ENCODE measurements at regions not wholly inside any gene's neighbourhood (a gene's known extent, or its start where the extent isn't known, plus 50 kb on each side); places are given as distances from the start of the nearest gene placed in this dataset.
"Not testable (repeated sequence)": the region's sequence is repeated elsewhere in the genome, so short reads cannot be mapped to it uniquely, and the experiment has no call there.

DNA sequence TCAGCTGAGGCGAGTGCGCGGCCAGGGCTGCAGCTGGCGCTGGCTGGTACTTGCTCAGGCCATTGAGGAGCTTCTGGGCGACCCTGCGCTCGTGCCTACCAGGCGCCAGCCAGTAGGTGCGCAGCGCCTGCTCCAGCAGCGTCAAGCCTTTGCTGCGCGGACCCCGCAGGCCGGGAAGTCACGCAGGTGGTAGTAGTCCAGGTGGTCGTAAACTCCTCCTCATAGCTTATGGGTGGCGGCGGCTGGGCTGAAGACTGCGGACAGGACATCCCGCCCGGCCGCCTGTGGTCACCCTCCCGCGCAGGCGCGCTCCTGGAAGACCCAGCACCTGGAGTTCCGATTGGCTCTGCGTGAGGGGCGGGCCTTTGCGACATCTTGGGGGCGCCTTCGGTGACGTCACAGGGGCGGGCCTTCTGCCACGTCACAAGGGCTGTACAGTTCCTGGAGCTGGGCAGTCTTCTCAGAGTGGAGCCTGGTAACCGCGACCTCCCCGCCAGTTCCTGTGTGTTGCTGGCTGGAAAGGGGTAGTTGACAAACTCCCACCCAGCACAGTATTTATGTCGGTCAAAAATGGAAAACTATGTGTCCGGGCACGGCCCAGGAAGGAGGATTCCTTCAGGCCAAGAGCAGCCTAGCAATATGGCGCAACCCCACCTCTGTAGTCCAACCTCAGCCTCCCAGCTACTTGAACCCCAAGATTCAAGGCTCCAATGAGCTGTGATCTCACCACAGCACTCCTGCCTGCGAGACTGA, 102.2 kb upstream of the VKORC1L1 start:
- CTCF ChIA-PET (ENCODE audit: low intra/inter-chr PET ratio); H3K27me3 ChIP-seq (ENCODE audit: control insufficient read depth in 2 of 2, insufficient read depth in 2 of 2, low read length in 2 of 2); H4K20me1 ChIP-seq (replicated peaks; ENCODE audit: control insufficient read depth, insufficient read depth, low read length); intact Hi-C loops (cut with micrococcal nuclease); H3K9me3 ChIP-seq (replicated peaks; ENCODE audit: control insufficient read depth, insufficient read depth, low read depth, low read length); H3K79me2 ChIP-seq (ENCODE audit: control insufficient read depth, insufficient read depth, low read length); H3K36me3 ChIP-seq (ENCODE audit: control insufficient read depth, insufficient read depth, low read length); H3K9me1 ChIP-seq (ENCODE audit: control insufficient read depth, insufficient read depth, low read length); H3K4me1 ChIP-seq (replicated peaks in 1 of 2; ENCODE audit: control insufficient read depth in 2 of 2, insufficient read depth in 2 of 2, low read length in 2 of 2); TF ChIP-seq MYC (CRISPR knock-in tag; IDR thresholded peaks at IDR 0.05; ENCODE audit: borderline replicate concordance, low read depth): not testable (repeated sequence)
- H3K4me2 ChIP-seq (ENCODE audit: insufficient read depth, low read length): peak overlapping the region; percentile 96
- 3% methylated on average over 38 of the region's 44 CpGs for whole genome bisulfite sequencing (ENCODE audit: insufficient coverage, low coverage, missing lambda C conversion rate)
- H2AFZ ChIP-seq (ENCODE audit: low read depth, low read length): peak overlapping the region; percentile 99
- H3K4me3 ChIP-seq: peak overlapping the region; percentile 95
- DNase-seq (ENCODE audit: extremely low read depth in 1 of 4, low spot score in 3 of 4): peak; percentile 85 to 96 (median 87)
- in situ Hi-C loops (cut with MboI): loop anchor here (5.0 kb wide), 1 partner anchor 688 kb away; no protein-coding TSS in a partner anchor
- peak overlapping the region; percentile 89 for H3K27ac ChIP-seq (ENCODE audit: extremely low read depth, low read depth, low read length)
- peak; percentile 98 for ATAC-seq
- H3K9ac ChIP-seq (ENCODE audit: insufficient read depth in 1 of 2, low read depth in 2 of 2, low read length in 2 of 2): peak overlapping the region; percentile 84 to 98
- TSS peak; percentile 94 for BruUV-seq (replicated peaks)
- POLR2A ChIA-PET: interaction anchor here (0.5 to 1.0 kb wide), 3 partner anchors 17 to 399 kb away, joined by 3 to 4 read pairs (median 3); no protein-coding TSS in a partner anchor
- peak; percentile 95 for FAIRE-seq
- TF ChIP-seq MYC (IDR thresholded peaks at IDR 0.05; ENCODE audit: low read depth, low read length): peak; percentile 22; the same call in 1 of the 2 replicates
- 0 out of 2 replicates have a peak, but pooled peaks have one; percentile 50 for TF ChIP-seq ZNF232 (CRISPR knock-in tag; IDR thresholded peaks at IDR 0.05)
- TF ChIP-seq, protein P1, sequence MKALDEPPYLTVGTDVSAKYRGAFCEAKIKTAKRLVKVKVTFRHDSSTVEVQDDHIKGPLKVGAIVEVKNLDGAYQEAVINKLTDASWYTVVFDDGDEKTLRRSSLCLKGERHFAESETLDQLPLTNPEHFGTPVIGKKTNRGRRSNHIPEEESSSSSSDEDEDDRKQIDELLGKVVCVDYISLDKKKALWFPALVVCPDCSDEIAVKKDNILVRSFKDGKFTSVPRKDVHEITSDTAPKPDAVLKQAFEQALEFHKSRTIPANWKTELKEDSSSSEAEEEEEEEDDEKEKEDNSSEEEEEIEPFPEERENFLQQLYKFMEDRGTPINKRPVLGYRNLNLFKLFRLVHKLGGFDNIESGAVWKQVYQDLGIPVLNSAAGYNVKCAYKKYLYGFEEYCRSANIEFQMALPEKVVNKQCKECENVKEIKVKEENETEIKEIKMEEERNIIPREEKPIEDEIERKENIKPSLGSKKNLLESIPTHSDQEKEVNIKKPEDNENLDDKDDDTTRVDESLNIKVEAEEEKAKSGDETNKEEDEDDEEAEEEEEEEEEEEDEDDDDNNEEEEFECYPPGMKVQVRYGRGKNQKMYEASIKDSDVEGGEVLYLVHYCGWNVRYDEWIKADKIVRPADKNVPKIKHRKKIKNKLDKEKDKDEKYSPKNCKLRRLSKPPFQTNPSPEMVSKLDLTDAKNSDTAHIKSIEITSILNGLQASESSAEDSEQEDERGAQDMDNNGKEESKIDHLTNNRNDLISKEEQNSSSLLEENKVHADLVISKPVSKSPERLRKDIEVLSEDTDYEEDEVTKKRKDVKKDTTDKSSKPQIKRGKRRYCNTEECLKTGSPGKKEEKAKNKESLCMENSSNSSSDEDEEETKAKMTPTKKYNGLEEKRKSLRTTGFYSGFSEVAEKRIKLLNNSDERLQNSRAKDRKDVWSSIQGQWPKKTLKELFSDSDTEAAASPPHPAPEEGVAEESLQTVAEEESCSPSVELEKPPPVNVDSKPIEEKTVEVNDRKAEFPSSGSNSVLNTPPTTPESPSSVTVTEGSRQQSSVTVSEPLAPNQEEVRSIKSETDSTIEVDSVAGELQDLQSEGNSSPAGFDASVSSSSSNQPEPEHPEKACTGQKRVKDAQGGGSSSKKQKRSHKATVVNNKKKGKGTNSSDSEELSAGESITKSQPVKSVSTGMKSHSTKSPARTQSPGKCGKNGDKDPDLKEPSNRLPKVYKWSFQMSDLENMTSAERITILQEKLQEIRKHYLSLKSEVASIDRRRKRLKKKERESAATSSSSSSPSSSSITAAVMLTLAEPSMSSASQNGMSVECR (CRISPR knock-in tag; IDR thresholded peaks at IDR 0.05): peak; percentile 47; the same call in 1 of the 2 replicates
- TF ChIP-seq, protein P2, sequence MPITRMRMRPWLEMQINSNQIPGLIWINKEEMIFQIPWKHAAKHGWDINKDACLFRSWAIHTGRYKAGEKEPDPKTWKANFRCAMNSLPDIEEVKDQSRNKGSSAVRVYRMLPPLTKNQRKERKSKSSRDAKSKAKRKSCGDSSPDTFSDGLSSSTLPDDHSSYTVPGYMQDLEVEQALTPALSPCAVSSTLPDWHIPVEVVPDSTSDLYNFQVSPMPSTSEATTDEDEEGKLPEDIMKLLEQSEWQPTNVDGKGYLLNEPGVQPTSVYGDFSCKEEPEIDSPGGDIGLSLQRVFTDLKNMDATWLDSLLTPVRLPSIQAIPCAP (CRISPR knock-in tag; IDR thresholded peaks at IDR 0.05; ENCODE audit: borderline replicate concordance): 0 out of 2 replicates have a peak, but pooled peaks have one; percentile 40
- TF ChIP-seq, protein P3, sequence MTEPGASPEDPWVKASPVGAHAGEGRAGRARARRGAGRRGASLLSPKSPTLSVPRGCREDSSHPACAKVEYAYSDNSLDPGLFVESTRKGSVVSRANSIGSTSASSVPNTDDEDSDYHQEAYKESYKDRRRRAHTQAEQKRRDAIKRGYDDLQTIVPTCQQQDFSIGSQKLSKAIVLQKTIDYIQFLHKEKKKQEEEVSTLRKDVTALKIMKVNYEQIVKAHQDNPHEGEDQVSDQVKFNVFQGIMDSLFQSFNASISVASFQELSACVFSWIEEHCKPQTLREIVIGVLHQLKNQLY (CRISPR knock-in tag; conservative IDR thresholded peaks at IDR 0.05): 0 out of 4 replicates have a peak, but pooled peaks of 1 of the 2 experiments have one; percentile 50
- peak; percentile 73; the same call in 1 of the 2 replicates for TF ChIP-seq GABPB1 (CRISPR knock-in tag; IDR thresholded peaks at IDR 0.05)
- TF ChIP-seq EHMT2 (IDR thresholded peaks at IDR 0.05): 0 out of 2 replicates have a peak, but pooled peaks have one; percentile 44
- TF ChIP-seq KDM5B (IDR thresholded peaks at IDR 0.05; ENCODE audit: insufficient replicate concordance, low read depth, low read length): peak; percentile 81
- TF ChIP-seq, protein P4, sequence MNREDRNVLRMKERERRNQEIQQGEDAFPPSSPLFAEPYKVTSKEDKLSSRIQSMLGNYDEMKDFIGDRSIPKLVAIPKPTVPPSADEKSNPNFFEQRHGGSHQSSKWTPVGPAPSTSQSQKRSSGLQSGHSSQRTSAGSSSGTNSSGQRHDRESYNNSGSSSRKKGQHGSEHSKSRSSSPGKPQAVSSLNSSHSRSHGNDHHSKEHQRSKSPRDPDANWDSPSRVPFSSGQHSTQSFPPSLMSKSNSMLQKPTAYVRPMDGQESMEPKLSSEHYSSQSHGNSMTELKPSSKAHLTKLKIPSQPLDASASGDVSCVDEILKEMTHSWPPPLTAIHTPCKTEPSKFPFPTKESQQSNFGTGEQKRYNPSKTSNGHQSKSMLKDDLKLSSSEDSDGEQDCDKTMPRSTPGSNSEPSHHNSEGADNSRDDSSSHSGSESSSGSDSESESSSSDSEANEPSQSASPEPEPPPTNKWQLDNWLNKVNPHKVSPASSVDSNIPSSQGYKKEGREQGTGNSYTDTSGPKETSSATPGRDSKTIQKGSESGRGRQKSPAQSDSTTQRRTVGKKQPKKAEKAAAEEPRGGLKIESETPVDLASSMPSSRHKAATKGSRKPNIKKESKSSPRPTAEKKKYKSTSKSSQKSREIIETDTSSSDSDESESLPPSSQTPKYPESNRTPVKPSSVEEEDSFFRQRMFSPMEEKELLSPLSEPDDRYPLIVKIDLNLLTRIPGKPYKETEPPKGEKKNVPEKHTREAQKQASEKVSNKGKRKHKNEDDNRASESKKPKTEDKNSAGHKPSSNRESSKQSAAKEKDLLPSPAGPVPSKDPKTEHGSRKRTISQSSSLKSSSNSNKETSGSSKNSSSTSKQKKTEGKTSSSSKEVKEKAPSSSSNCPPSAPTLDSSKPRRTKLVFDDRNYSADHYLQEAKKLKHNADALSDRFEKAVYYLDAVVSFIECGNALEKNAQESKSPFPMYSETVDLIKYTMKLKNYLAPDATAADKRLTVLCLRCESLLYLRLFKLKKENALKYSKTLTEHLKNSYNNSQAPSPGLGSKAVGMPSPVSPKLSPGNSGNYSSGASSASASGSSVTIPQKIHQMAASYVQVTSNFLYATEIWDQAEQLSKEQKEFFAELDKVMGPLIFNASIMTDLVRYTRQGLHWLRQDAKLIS (CRISPR knock-in tag; IDR thresholded peaks at IDR 0.05): 0 out of 2 replicates have a peak, but pooled peaks have one; percentile 50

Measured in K562 (cell line).